Uterus (tissue), 2 donors: ENCODE measurements at regions not wholly inside any gene's neighbourhood (a gene's known extent, or its start where the extent isn't known, plus 50 kb on each side); places are given as distances from the start of the nearest gene placed in this dataset.

ENCODE experiments used
- CTCF ChIP-seq, 4 experiments: fragments of 200-600 bp in 2 of 4; fragments of 450-650 bp in 2 of 4; sonication (generic) in 2 of 4; IDR thresholded peaks; one replicate each; pipeline ENCODE4 v1.5.1; 2016 to 2019; ENCODE audit warnings: antibody characterized with exemption in 4 of 4, mild to moderate bottlenecking in 2 of 4, moderate library complexity in 1 of 4
- POLR2A ChIP-seq, 2 donors: fragments of 450-650 bp; IDR thresholded peaks; one replicate each; pipeline ENCODE4 v1.6.1; 2016; ENCODE audit warnings: antibody characterized with exemption in 2 of 2, mild to moderate bottlenecking in 1 of 2, moderate library complexity in 1 of 2

GRCh38 chr7:136070736-136071505 lies 93.8 kb upstream of the MTPN start:
- TF ChIP-seq CTCF (IDR thresholded peaks at IDR 0.05), result no peak
- no peak for TF ChIP-seq POLR2A (IDR thresholded peaks at IDR 0.05)
